CD4-positive, alpha-beta memory T cell (primary cell): ENCODE measurements at regions not wholly inside any gene's neighbourhood (a gene's known extent, or its start where the extent isn't known, plus 50 kb on each side); places are given as distances from the start of the nearest gene placed in this dataset.

Experiments used
- CTCF ChIA-PET: fragments of 350-600 bp; sonication (Branson Sonifier 250); formaldehyde crosslinking; loops from one replicate; lab custom pipeline; 2021; ENCODE audit warnings: inconsistent platforms; ENCODE audit not compliant: partially characterized antibody; lab: Charles Lee
- POLR2A ChIA-PET: fragments of 350-600 bp; sonication (Branson Sonifier 250); formaldehyde crosslinking; loops from one replicate; lab custom pipeline; 2021; ENCODE audit not compliant: partially characterized antibody; lab: Charles Lee
- DNase-seq, 5 donors: peaks; one replicate each; pipeline versions ENCODE4 v3.0.0 to v3.0.0-alpha.2; 2020 to 2022; ENCODE audit warnings: mixed read lengths in 1 of 5
- H3K27ac ChIP-seq: one replicate; pipeline ENCODE4 v1.7.0; 2013; ENCODE audit warnings: low read depth, low read length
- H3K27me3 ChIP-seq: 2 replicates; pipeline ENCODE4 v1.7.0; 2013; ENCODE audit warnings: mild to moderate bottlenecking, low read length, moderate library complexity; ENCODE audit not compliant: insufficient read depth
- H3K36me3 ChIP-seq: 2 replicates; pipeline ENCODE4 v1.7.0; 2013; ENCODE audit warnings: mild to moderate bottlenecking, low read length, moderate library complexity; ENCODE audit not compliant: insufficient read depth
- H3K4me1 ChIP-seq: 2 replicates; pipeline ENCODE4 v1.7.0; 2013; ENCODE audit warnings: mild to moderate bottlenecking, low read length, moderate library complexity; ENCODE audit not compliant: insufficient read depth
- H3K4me3 ChIP-seq, 2 donors: one replicate each; pipeline ENCODE4 v1.7.0; 2013; ENCODE audit warnings: low read length in 2 of 2, mild to moderate bottlenecking in 1 of 2
- H3K9me3 ChIP-seq, 2 donors: one replicate each; pipeline ENCODE4 v1.7.0; 2013; ENCODE audit warnings: low read length in 2 of 2, control low read depth in 1 of 2; ENCODE audit not compliant: control insufficient read depth in 1 of 2
- H3K27ac Mint-ChIP-seq, 7 donors: one replicate each; pipeline ENCODE4 v1.8.0; 2020 to 2021; ENCODE audit warnings: mixed read lengths in 7 of 7, mild to moderate bottlenecking in 6 of 7, inconsistent platforms in 3 of 7, moderate library complexity in 3 of 7
- H3K27me3 Mint-ChIP-seq, 2 donors: one replicate each; pipeline ENCODE4 v1.8.0; 2020 to 2021; ENCODE audit warnings: mixed read lengths in 2 of 2
- H3K36me3 Mint-ChIP-seq, 2 donors: one replicate each; pipeline ENCODE4 v1.8.0; 2020 to 2021; ENCODE audit warnings: mixed read lengths in 2 of 2, inconsistent platforms in 1 of 2, mild to moderate bottlenecking in 1 of 2
- H3K4me1 Mint-ChIP-seq, 4 donors: one replicate each; pipeline ENCODE4 v1.8.0; 2020 to 2021; ENCODE audit warnings: mixed read lengths in 4 of 4, mild to moderate bottlenecking in 1 of 4
- H3K4me3 Mint-ChIP-seq, 8 donors: one replicate each; pipeline ENCODE4 v1.8.0; 2020 to 2021; ENCODE audit warnings: mixed read lengths in 8 of 8, mild to moderate bottlenecking in 7 of 8, moderate library complexity in 6 of 8, inconsistent platforms in 3 of 8
- H3K9me3 Mint-ChIP-seq, 8 donors: one replicate each; pipeline ENCODE4 v1.8.0; 2020 to 2021; ENCODE audit warnings: mixed read lengths in 8 of 8, mild to moderate bottlenecking in 5 of 8, inconsistent platforms in 3 of 8, moderate library complexity in 1 of 8
- intact Hi-C: fragments of 100-400 bp; cut with micrococcal nuclease; formaldehyde crosslinking; loops from one replicate; pipeline ENCODE4 v1.15.1; 2023

DNA sequence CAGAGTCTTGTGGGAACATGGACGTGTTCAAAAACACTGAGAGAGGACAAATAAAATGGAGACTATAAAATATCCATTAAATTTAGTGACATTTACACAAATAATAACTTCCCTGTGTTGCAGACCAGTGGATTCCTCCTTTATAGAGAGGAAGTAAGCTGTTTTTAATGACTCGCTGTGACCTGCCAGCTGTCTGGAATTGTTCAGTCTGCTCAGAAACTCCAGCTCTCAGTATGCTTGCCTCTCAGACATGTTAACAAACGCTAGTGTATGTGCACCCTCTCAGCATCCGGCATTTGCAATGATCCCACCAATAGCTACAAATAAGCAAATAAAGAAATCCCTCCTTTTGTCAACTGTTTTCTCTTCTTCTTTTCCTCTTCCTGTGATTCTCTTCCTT, 158.0 kb upstream of the TCF21 start:
- Mint-ChIP-seq H3K9me3 (peaks cover 0 to 19% (median 8%) of the 10 kb centered on the region in 8 donors), H3K36me3 (no peaks in the 10 kb centered on the region), H3K27ac (no peak overlapping the region), H3K27me3 (no peaks in the 10 kb centered on the region), H3K4me1 (no peaks in the 10 kb centered on the region), H3K4me3 (no peak overlapping the region)
- Histone ChIP-seq H3K27ac (no peak overlapping the region), H3K4me3 (no peak overlapping the region), H3K9me3 (no peaks in the 10 kb centered on the region), H3K36me3 (no peaks in the 10 kb centered on the region), H3K4me1 (no peaks in the 10 kb centered on the region), H3K27me3 (no peaks in the 10 kb centered on the region)
- DNase-seq = no peak
- ChIA-PET POLR2A (no interaction called here), CTCF (no interaction called here)
- intact Hi-C loops = no loop called here

DNA sequence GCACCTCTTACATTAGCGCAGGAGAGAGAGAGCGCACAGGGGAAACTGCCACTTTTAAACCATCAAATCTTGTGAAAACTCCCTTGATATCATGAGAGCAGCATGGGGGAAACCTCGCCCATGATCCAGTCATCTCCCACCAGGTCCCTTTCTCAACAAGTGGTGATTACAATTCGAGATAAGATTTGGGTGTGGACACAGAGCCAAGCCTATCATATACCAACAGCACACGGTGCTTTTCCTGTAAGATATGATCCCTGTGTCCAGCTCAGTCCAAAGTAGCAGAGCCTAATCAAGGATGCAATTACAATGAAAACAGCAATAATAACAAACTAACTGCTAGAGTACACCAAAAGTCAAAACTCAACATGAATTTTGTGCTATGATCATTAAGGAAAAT, 148.7 kb upstream of the TCF21 start:
- Histone ChIP-seq H3K27me3 (no peaks in the 10 kb centered on the region), H3K9me3 (no peaks in the 10 kb centered on the region), H3K27ac (no peak overlapping the region), H3K4me1 (no peaks in the 10 kb centered on the region), H3K4me3 (no peak overlapping the region), H3K36me3 (no peaks in the 10 kb centered on the region)
- Mint-ChIP-seq H3K4me1 (no peaks in the 10 kb centered on the region), H3K9me3 (peaks cover 0 to 2% (median 0%) of the 10 kb centered on the region in 8 donors), H3K27me3 (no peaks in the 10 kb centered on the region), H3K27ac (no peak overlapping the region), H3K4me3 (no peak overlapping the region), H3K36me3 (no peaks in the 10 kb centered on the region)
- ChIA-PET CTCF (no interaction called here), POLR2A (no interaction called here)
- intact Hi-C loops = no loop called here
- no peak for DNase-seq

DNA sequence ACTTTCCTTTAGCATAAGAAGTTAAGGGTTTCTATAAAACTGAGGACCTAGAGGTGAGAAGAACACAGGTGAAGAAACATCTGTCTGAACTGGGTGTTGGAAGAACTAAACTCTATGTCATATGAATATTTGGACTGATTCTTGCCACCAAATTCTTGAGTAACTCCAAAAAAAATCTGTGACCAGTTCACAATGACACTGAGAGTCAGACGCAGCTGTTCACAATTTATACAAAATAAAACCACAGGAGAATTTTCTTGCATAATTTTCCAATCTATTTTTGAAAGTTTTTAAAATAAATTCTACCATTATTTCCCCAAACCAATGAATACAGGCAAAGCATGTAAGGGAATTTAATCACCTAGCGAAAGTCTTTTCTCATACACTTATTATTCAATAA, 148.1 kb upstream of the TCF21 start:
- Mint-ChIP-seq H3K4me3 (no peak overlapping the region), H3K9me3 (peaks cover 0 to 2% (median 0%) of the 10 kb centered on the region in 8 donors), H3K4me1 (no peaks in the 10 kb centered on the region), H3K27me3 (no peaks in the 10 kb centered on the region), H3K36me3 (no peaks in the 10 kb centered on the region), H3K27ac (no peak overlapping the region)
- Histone ChIP-seq H3K4me1 (no peaks in the 10 kb centered on the region), H3K27ac (no peak overlapping the region), H3K9me3 (no peaks in the 10 kb centered on the region), H3K36me3 (no peaks in the 10 kb centered on the region), H3K4me3 (no peak overlapping the region), H3K27me3 (no peaks in the 10 kb centered on the region)
- ChIA-PET CTCF (no interaction called here), POLR2A (no interaction called here)
- DNase-seq = no peak
- intact Hi-C loops = no loop called here

GRCh38 chr6:133741375-133741861, 147.5 kb upstream of the TCF21 start:
- ChIA-PET POLR2A (no interaction called here), CTCF (no interaction called here)
- Histone ChIP-seq H3K27me3 (no peaks in the 10 kb centered on the region), H3K4me3 (no peak overlapping the region), H3K4me1 (no peaks in the 10 kb centered on the region), H3K9me3 (no peaks in the 10 kb centered on the region), H3K27ac (no peak overlapping the region), H3K36me3 (no peaks in the 10 kb centered on the region)
- Mint-ChIP-seq H3K4me3 (no peak overlapping the region), H3K9me3 (peaks cover 0 to 2% (median 0%) of the 10 kb centered on the region in 8 donors), H3K4me1 (no peaks in the 10 kb centered on the region), H3K27ac (no peak overlapping the region), H3K27me3 (no peaks in the 10 kb centered on the region), H3K36me3 (no peaks in the 10 kb centered on the region)
- intact Hi-C loops = no loop called here
- no peak for DNase-seq

GRCh38 chr6:133743621-133744020, 145.3 kb upstream of the TCF21 start:
- intact Hi-C loops = no loop called here
- Histone ChIP-seq H3K27ac (no peak overlapping the region), H3K4me1 (no peaks in the 10 kb centered on the region), H3K27me3 (no peaks in the 10 kb centered on the region), H3K4me3 (no peak overlapping the region), H3K9me3 (no peaks in the 10 kb centered on the region), H3K36me3 (no peaks in the 10 kb centered on the region)
- H3K36me3 Mint-ChIP-seq = no peaks in the 10 kb centered on the region
- no peaks in the 10 kb centered on the region for H3K4me1 Mint-ChIP-seq
- H3K9me3 Mint-ChIP-seq = peaks cover 0 to 3% (median 0%) of the 10 kb centered on the region in 8 donors
- ChIA-PET POLR2A (no interaction called here), CTCF (no interaction called here)
- no peak overlapping the region for H3K27ac Mint-ChIP-seq
- H3K27me3 Mint-ChIP-seq = no peaks in the 10 kb centered on the region
- no peak for DNase-seq
- H3K4me3 Mint-ChIP-seq = no peak overlapping the region

DNA sequence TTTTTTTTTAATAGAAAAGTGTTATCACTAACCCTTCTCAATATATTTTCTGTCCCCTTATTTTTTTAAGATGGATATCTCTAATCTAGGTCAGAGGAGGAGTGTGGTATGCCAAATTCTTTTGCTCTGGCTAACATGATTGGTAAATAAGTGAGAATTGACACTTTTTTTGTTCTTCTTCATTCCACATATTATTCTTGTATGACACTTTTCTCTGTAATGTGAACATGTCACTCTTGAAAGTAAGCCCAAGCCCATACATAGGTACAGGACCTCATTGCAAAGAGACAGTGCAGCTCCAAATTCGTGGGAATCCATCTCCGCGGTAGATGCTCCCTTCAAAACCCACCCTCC, 142.5 kb upstream of the TCF21 start:
- Mint-ChIP-seq H3K4me3 (no peak overlapping the region), H3K27ac (no peak overlapping the region), H3K4me1 (no peaks in the 10 kb centered on the region), H3K9me3 (peaks cover 0 to 3% (median 0%) of the 10 kb centered on the region in 8 donors), H3K36me3 (no peaks in the 10 kb centered on the region), H3K27me3 (no peaks in the 10 kb centered on the region)
- Histone ChIP-seq H3K9me3 (no peaks in the 10 kb centered on the region), H3K4me1 (no peaks in the 10 kb centered on the region), H3K27ac (no peak overlapping the region), H3K4me3 (no peak overlapping the region), H3K36me3 (no peaks in the 10 kb centered on the region), H3K27me3 (no peaks in the 10 kb centered on the region)
- no peak for DNase-seq
- intact Hi-C loops = no loop called here
- CTCF ChIA-PET = no interaction called here
- POLR2A ChIA-PET = no interaction called here

GRCh38 chr6:133748628-133749027, 140.3 kb upstream of the TCF21 start:
- Histone ChIP-seq H3K4me1 (no peaks in the 10 kb centered on the region), H3K36me3 (no peaks in the 10 kb centered on the region), H3K9me3 (no peaks in the 10 kb centered on the region), H3K4me3 (no peak overlapping the region), H3K27ac (no peak overlapping the region), H3K27me3 (no peaks in the 10 kb centered on the region)
- intact Hi-C loops = no loop called here
- ChIA-PET POLR2A (no interaction called here), CTCF (no interaction called here)
- H3K9me3 Mint-ChIP-seq = peaks cover 0 to 3% (median 0%) of the 10 kb centered on the region in 8 donors
- no peaks in the 10 kb centered on the region for H3K27me3 Mint-ChIP-seq
- H3K4me1 Mint-ChIP-seq = no peaks in the 10 kb centered on the region
- H3K36me3 Mint-ChIP-seq = no peaks in the 10 kb centered on the region
- no peak overlapping the region for H3K4me3 Mint-ChIP-seq
- H3K27ac Mint-ChIP-seq = no peak overlapping the region
- DNase-seq = no peak

DNA sequence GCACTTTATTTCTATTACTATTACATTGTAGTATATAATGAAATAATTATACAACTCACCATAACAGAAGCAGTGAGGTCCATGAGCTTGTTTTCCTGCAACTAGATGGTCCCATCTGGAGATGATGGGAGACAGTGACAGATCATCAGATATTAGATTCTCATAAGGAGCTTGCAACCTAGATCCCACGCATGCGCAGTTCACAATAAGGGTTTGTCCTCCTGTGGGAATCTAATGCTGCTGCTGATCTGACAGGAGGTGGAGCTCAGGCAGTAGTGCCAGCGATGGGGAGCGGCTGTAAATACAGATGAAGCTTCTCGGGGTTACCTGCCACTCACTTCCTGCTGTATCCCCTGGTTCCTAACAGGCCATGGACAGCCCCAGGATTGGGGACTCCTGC, 139.5 kb upstream of the TCF21 start:
- no peak for DNase-seq
- no peak overlapping the region for H3K27ac Mint-ChIP-seq
- H3K9me3 Mint-ChIP-seq = peaks cover 0 to 3% (median 0%) of the 10 kb centered on the region in 8 donors
- POLR2A ChIA-PET = no interaction called here
- no peaks in the 10 kb centered on the region for H3K4me1 Mint-ChIP-seq
- CTCF ChIA-PET = no interaction called here
- Histone ChIP-seq H3K4me1 (no peaks in the 10 kb centered on the region), H3K27me3 (no peaks in the 10 kb centered on the region), H3K9me3 (no peaks in the 10 kb centered on the region), H3K27ac (no peak overlapping the region), H3K4me3 (no peak overlapping the region), H3K36me3 (no peaks in the 10 kb centered on the region)
- no peaks in the 10 kb centered on the region for H3K27me3 Mint-ChIP-seq
- no peak overlapping the region for H3K4me3 Mint-ChIP-seq
- no peaks in the 10 kb centered on the region for H3K36me3 Mint-ChIP-seq
- intact Hi-C loops = no loop called here
